ENCODE measurements at regions not wholly inside any gene's neighbourhood (a gene's known extent, or its start where the extent isn't known, plus 50 kb on each side); places are given as distances from the start of the nearest gene placed in this dataset.

GRCh38 chr7:133155642-133156041, 73.8 kb upstream of the CHCHD3 start:
- no peak for TF ChIP-seq EZH2phosphoT487 (IDR thresholded peaks at IDR 0.05; ENCODE audit: borderline replicate concordance, low read depth, low read length)
- TF ChIP-seq, protein P1, sequence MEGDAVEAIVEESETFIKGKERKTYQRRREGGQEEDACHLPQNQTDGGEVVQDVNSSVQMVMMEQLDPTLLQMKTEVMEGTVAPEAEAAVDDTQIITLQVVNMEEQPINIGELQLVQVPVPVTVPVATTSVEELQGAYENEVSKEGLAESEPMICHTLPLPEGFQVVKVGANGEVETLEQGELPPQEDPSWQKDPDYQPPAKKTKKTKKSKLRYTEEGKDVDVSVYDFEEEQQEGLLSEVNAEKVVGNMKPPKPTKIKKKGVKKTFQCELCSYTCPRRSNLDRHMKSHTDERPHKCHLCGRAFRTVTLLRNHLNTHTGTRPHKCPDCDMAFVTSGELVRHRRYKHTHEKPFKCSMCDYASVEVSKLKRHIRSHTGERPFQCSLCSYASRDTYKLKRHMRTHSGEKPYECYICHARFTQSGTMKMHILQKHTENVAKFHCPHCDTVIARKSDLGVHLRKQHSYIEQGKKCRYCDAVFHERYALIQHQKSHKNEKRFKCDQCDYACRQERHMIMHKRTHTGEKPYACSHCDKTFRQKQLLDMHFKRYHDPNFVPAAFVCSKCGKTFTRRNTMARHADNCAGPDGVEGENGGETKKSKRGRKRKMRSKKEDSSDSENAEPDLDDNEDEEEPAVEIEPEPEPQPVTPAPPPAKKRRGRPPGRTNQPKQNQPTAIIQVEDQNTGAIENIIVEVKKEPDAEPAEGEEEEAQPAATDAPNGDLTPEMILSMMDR (conservative IDR thresholded peaks at IDR 0.05; ENCODE audit: low read length): no peak

Measured in OCI-LY7 (cell line).